GM18858 (cell line): ENCODE measurements at regions not wholly inside any gene's neighbourhood (a gene's known extent, or its start where the extent isn't known, plus 50 kb on each side); places are given as distances from the start of the nearest gene placed in this dataset.

Experiments used
- ATAC-seq: cut with Tn5 transposase; IDR thresholded peaks from one replicate; pipeline ENCODE4 v1.9.1; 2021; ENCODE audit not compliant: unreplicated experiment

DNA sequence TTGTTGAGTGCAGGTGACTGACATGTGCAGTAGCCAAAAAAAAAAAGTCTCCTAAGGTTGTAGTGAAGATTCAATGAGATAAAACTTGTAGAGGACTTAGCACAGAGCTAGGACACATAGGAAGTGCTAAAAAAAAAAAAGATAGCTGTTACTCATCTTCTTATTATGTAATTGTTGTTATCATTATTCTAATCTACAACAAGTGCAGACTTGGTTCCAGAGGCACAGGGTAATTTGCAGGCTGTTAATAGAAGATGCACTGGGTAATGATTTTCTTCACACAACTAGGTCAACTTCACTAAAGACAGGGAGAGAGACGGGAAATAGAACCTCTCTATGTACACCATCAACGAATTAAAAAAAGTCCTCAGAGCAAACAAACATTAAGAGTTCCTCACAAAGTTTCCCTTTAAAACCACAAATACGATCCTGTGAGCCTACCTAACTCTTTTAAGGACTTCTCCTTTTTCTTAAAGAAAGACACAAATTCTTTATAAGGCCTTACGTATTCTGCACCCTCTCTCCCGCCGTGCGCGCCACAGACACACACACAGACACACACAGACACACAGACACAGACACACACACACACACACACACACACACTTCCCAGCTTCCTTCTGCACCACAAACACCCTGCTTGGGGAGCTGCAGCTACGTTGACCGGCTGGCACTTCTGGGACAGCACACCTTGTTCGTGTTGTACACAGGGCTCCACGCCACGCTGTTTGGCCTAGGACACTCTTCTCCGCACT, 49.8 kb upstream of the GADD45A start:
- ATAC-seq = no peak
